B cell (primary cell): ENCODE measurements at regions not wholly inside any gene's neighbourhood (a gene's known extent, or its start where the extent isn't known, plus 50 kb on each side); places are given as distances from the start of the nearest gene placed in this dataset.

Experiments used
- ATAC-seq: fragments of 200-7000 bp; cut with Tn5 transposase; one replicate; pipeline ENCODE4 v1.10.0; 2021; ENCODE audit warnings: low read depth, mild to moderate bottlenecking, moderate number of reproducible peaks, moderate library complexity
- CTCF ChIA-PET: fragments of 350-600 bp; sonication (Branson Sonifier 250); formaldehyde crosslinking; loops from one replicate; lab custom pipeline; 2021; ENCODE audit warnings: antibody characterized with exemption, inconsistent platforms; lab: Charles Lee
- POLR2A ChIA-PET: fragments of 350-600 bp; sonication (Branson Sonifier 250); formaldehyde crosslinking; loops from one replicate; lab custom pipeline; 2021; ENCODE audit warnings: antibody characterized with exemption; lab: Charles Lee
- DNase-seq: peaks from one replicate; pipeline ENCODE4 v3.0.0; 2013
- H2AFZ ChIP-seq: 2 replicates; pipeline ENCODE4 v1.6.1; 2012; ENCODE audit warnings: mild to moderate bottlenecking, low read depth, low read length; ENCODE audit not compliant: insufficient read depth, poor library complexity, severe bottlenecking
- H3K27ac ChIP-seq, 2 donors: 1 replicate in 1 of 2; 2 replicates in 1 of 2; pipeline ENCODE4 v1.5.1; 2012 to 2013; ENCODE audit warnings: low read length in 2 of 2, mild to moderate bottlenecking in 2 of 2, moderate library complexity in 1 of 2
- H3K27me3 ChIP-seq, 4 experiments: fragments of 200-600 bp in 1 of 4; sonication (generic) in 1 of 4; replicated peaks in 1 of 4; 1 replicate in 2 of 4; 2 replicates in 2 of 4; pipeline versions ENCODE4 v1.6.1 to v1.7.0; 2013 to 2016; ENCODE audit warnings: low read length in 3 of 4, mild to moderate bottlenecking in 2 of 4, mixed read lengths in 1 of 4, moderate library complexity in 1 of 4; ENCODE audit not compliant: insufficient read depth in 4 of 4, control insufficient read depth in 3 of 4; ENCODE audit errors: control extremely low read depth in 1 of 4
- H3K36me3 ChIP-seq, 2 experiments: replicated peaks in 1 of 2; 1 replicate in 1 of 2; 2 replicates in 1 of 2; pipeline versions ENCODE4 v1.6.1 to v1.7.1; 2013; ENCODE audit warnings: low read length in 1 of 2; ENCODE audit not compliant: insufficient read depth in 2 of 2, control insufficient read depth in 1 of 2; ENCODE audit errors: control extremely low read depth in 1 of 2, extremely low read depth in 1 of 2
- H3K4me1 ChIP-seq, 2 donors: fragments of 200-600 bp in 1 of 2; sonication (generic) in 1 of 2; 1 replicate in 1 of 2; 2 replicates in 1 of 2; pipeline versions ENCODE4 v1.5.1 to v1.6.1; 2013 to 2017; ENCODE audit warnings: low read length in 2 of 2; ENCODE audit not compliant: control insufficient read depth in 2 of 2, insufficient read depth in 2 of 2
- H3K4me2 ChIP-seq: replicated peaks from 2 replicates; pipeline ENCODE3; 2012; ENCODE audit warnings: mild to moderate bottlenecking, low read depth, low read length; ENCODE audit not compliant: poor library complexity, severe bottlenecking
- H3K4me3 ChIP-seq, 5 experiments: fragments of 200-600 bp in 1 of 5; sonication (generic) in 1 of 5; 1 replicate in 3 of 5; 2 replicates in 2 of 5; pipeline versions ENCODE4 v1.5.1 to v1.7.0; 2011 to 2016; ENCODE audit warnings: low read length in 4 of 5, mild to moderate bottlenecking in 4 of 5, low read depth in 2 of 5, control low read depth in 1 of 5, moderate library complexity in 1 of 5; ENCODE audit not compliant: insufficient read depth in 1 of 5; ENCODE audit errors: control extremely low read depth in 1 of 5, extremely low read depth in 1 of 5
- H3K79me2 ChIP-seq: fragments of 200-600 bp; sonication (generic); one replicate; pipeline ENCODE4 v1.6.0; 2016; ENCODE audit warnings: low read length; ENCODE audit not compliant: control insufficient read depth, insufficient read depth
- H3K9ac ChIP-seq: fragments of 200-600 bp; sonication (generic); 2 replicates; pipeline ENCODE4 v1.6.1; 2017; ENCODE audit warnings: mild to moderate bottlenecking, low read length, moderate library complexity
- H3K9me3 ChIP-seq, 3 donors: one replicate each; pipeline versions ENCODE4 v1.6.1 to v1.7.1; 2013; ENCODE audit warnings: low read length in 2 of 3; ENCODE audit not compliant: control insufficient read depth in 2 of 3, insufficient read depth in 1 of 3; ENCODE audit errors: control extremely low read depth in 1 of 3
- H4K20me1 ChIP-seq: 2 replicates; pipeline ENCODE4 v1.6.0; 2012; ENCODE audit warnings: mild to moderate bottlenecking, low read length; ENCODE audit not compliant: insufficient read depth, control insufficient read depth, poor library complexity, severe bottlenecking
- H3K27ac Mint-ChIP-seq: one replicate; pipeline ENCODE4 v1.8.0; 2021; ENCODE audit warnings: mixed read lengths
- H3K27me3 Mint-ChIP-seq: one replicate; pipeline ENCODE4 v1.8.0; 2021; ENCODE audit warnings: mixed read lengths
- H3K4me1 Mint-ChIP-seq: one replicate; pipeline ENCODE4 v1.8.0; 2021; ENCODE audit warnings: mixed read lengths
- H3K4me3 Mint-ChIP-seq: one replicate; pipeline ENCODE4 v1.8.0; 2021; ENCODE audit warnings: mixed read lengths
- H3K9me3 Mint-ChIP-seq: one replicate; pipeline ENCODE4 v1.8.0; 2022; ENCODE audit warnings: mixed read lengths; ENCODE audit not compliant: insufficient read depth
- EZH2 ChIP-seq: IDR thresholded peaks from 2 replicates; pipeline ENCODE4 v1.6.1; 2012; ENCODE audit warnings: borderline replicate concordance, low read depth, mild to moderate bottlenecking, moderate library complexity, low read length; ENCODE audit not compliant: insufficient read depth, poor library complexity, severe bottlenecking
- WGBS: methylation state at CpG from one replicate; pipeline ENCODE4 v1.1.5; 2013; ENCODE audit warnings: missing lambda C conversion rate; ENCODE audit not compliant: insufficient coverage; 5-methylcytosine and 5-hydroxymethylcytosine counted together
- intact Hi-C: fragments of 100-400 bp; cut with micrococcal nuclease; formaldehyde crosslinking; loops from one replicate; pipeline ENCODE4 v1.10.0; 2022
- TF ChIP-seq, protein P1 (sequence below): fragments of 200-600 bp; IDR thresholded peaks from one replicate; pipeline ENCODE4 v1.8.0; 2022; ENCODE audit warnings: antibody characterized with exemption, mild to moderate bottlenecking

DNA sequence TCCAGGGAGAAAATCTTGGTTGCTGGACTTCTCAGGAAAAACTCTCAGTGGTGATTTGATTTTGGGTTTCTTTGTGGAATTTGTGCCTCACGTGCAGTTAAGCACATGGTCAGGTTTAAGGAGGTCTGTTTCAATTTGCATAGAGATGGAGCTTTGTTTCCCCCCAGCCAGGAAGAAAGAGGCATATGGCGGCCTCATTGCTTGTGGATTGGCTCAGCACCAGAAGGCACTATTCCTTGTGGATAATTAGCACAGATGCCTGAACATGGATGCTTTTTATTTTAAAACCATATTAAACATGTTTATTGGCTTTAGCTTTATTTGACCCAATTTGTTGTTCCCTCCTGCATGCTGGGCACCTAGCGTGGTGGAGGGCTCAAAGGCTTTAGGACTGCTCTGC lies 125.1 kb upstream of the RGMA start:
- H3K9me3 ChIP-seq = peaks cover 0 to 3% (median 0%) of the 10 kb centered on the region in 3 donors
- no peak overlapping the region for H3K4me3 Mint-ChIP-seq
- H3K36me3 ChIP-seq = no peaks in the 10 kb centered on the region
- no peak overlapping the region for H3K4me3 ChIP-seq
- H3K9ac ChIP-seq = no peak overlapping the region
- H4K20me1 ChIP-seq = no peaks in the 10 kb centered on the region
- H3K4me1 Mint-ChIP-seq = no peaks in the 10 kb centered on the region
- TF ChIP-seq EZH2 = no peak
- TF ChIP-seq, protein P1, sequence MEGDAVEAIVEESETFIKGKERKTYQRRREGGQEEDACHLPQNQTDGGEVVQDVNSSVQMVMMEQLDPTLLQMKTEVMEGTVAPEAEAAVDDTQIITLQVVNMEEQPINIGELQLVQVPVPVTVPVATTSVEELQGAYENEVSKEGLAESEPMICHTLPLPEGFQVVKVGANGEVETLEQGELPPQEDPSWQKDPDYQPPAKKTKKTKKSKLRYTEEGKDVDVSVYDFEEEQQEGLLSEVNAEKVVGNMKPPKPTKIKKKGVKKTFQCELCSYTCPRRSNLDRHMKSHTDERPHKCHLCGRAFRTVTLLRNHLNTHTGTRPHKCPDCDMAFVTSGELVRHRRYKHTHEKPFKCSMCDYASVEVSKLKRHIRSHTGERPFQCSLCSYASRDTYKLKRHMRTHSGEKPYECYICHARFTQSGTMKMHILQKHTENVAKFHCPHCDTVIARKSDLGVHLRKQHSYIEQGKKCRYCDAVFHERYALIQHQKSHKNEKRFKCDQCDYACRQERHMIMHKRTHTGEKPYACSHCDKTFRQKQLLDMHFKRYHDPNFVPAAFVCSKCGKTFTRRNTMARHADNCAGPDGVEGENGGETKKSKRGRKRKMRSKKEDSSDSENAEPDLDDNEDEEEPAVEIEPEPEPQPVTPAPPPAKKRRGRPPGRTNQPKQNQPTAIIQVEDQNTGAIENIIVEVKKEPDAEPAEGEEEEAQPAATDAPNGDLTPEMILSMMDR = no peak
- intact Hi-C loops = no loop called here
- H3K79me2 ChIP-seq = no peaks in the 10 kb centered on the region
- no peak overlapping the region for H2AFZ ChIP-seq
- no peak overlapping the region for H3K27ac Mint-ChIP-seq
- DNase-seq (no peak), ATAC-seq (no peak)
- no peaks in the 10 kb centered on the region for H3K27me3 Mint-ChIP-seq
- CTCF ChIA-PET = no interaction called here
- no peaks in the 10 kb centered on the region for H3K27me3 ChIP-seq
- H3K4me2 ChIP-seq = no peak overlapping the region
- no peak overlapping the region for H3K27ac ChIP-seq
- no peaks in the 10 kb centered on the region for H3K4me1 ChIP-seq
- POLR2A ChIA-PET = no interaction called here
- 100% methylated on average over 2 of the region's 3 CpGs for WGBS
- H3K9me3 Mint-ChIP-seq = no peaks in the 10 kb centered on the region

DNA sequence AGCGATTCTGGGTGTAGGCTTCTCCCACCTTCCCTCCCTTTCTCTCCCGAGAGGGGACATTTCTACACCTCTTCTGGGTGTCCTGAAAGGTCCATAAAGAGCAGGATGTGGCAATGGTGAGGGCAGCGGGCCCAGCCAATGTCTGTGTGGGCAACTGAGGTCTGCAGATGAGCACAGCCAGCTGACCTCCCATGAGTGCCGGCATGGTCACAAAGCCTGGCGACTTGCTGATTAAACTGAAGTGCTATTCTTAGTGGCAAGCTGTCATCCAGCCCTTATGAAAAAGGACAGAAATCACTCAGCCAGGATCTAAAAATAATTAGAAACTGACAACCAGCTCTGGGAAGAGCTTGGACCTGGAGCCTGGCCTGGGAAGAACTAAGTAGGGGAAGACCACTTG lies 124.3 kb upstream of the RGMA start:
- DNase-seq (no peak), ATAC-seq (no peak)
- intact Hi-C loops = no loop called here
- Histone ChIP-seq H3K36me3 (no peaks in the 10 kb centered on the region), H3K27me3 (no peaks in the 10 kb centered on the region), H3K27ac (no peak overlapping the region), H3K9me3 (peaks cover 0 to 3% (median 0%) of the 10 kb centered on the region in 3 donors), H3K4me1 (no peaks in the 10 kb centered on the region), H3K4me3 (no peak overlapping the region), H3K9ac (no peak overlapping the region), H3K4me2 (no peak overlapping the region), H2AFZ (no peak overlapping the region), H4K20me1 (no peaks in the 10 kb centered on the region), H3K79me2 (no peaks in the 10 kb centered on the region)
- ChIA-PET POLR2A (no interaction called here), CTCF (no interaction called here)
- TF ChIP-seq, protein P1 = no peak
- TF ChIP-seq EZH2 = no peak
- Mint-ChIP-seq H3K4me3 (no peak overlapping the region), H3K27me3 (no peaks in the 10 kb centered on the region), H3K27ac (no peak overlapping the region), H3K9me3 (no peaks in the 10 kb centered on the region), H3K4me1 (no peaks in the 10 kb centered on the region)
- WGBS = 93% methylated on average over 2 of the region's 5 CpGs
